ENCODE measurements at regions not wholly inside any gene's neighbourhood (a gene's known extent, or its start where the extent isn't known, plus 50 kb on each side); places are given as distances from the start of the nearest gene placed in this dataset.

GRCh38 chr17:6348891-6349290 is 86.0 kb downstream of the AIPL1 start:
- ATAC-seq: no peak
- no peak for TF ChIP-seq TOX (CRISPR knock-in tag; IDR thresholded peaks at IDR 0.05; ENCODE audit: borderline replicate concordance)
- TF ChIP-seq OSR1 (CRISPR knock-in tag; IDR thresholded peaks at IDR 0.05): no peak
- TF ChIP-seq PPARA (CRISPR knock-in tag; IDR thresholded peaks at IDR 0.05; ENCODE audit: borderline replicate concordance): no peak
- TF ChIP-seq ZC3H10 (CRISPR knock-in tag; IDR thresholded peaks at IDR 0.05): no peak
- no peak for TF ChIP-seq RARB (CRISPR knock-in tag; IDR thresholded peaks at IDR 0.05)
- no peak for TF ChIP-seq POU6F1 (CRISPR knock-in tag; IDR thresholded peaks at IDR 0.05; ENCODE audit: borderline replicate concordance, low read depth)
- TF ChIP-seq BACH2 (CRISPR knock-in tag; IDR thresholded peaks at IDR 0.05; ENCODE audit: borderline replicate concordance): no peak

- TF ChIP-seq ZNF70 (CRISPR knock-in tag; IDR thresholded peaks at IDR 0.05): no peak
- TF ChIP-seq ESRRG (CRISPR knock-in tag; IDR thresholded peaks at IDR 0.05): no peak
- no peak for TF ChIP-seq ZNF8 (CRISPR knock-in tag; IDR thresholded peaks at IDR 0.05)
- TF ChIP-seq ZNF565 (CRISPR knock-in tag; conservative IDR thresholded peaks at IDR 0.05; ENCODE audit: low read depth): no peak
- TF ChIP-seq PPARA (CRISPR knock-in tag; IDR thresholded peaks at IDR 0.05; ENCODE audit: borderline replicate concordance): no peak
- no peak for ATAC-seq
These were observed 87.1 kb downstream of the AIPL1 start for GRCh38 chr17:6347776-6348175.

- TF ChIP-seq BACH2 (CRISPR knock-in tag; IDR thresholded peaks at IDR 0.05; ENCODE audit: borderline replicate concordance) (no peak), ESRRG (CRISPR knock-in tag; IDR thresholded peaks at IDR 0.05) (no peak)
- no peak for ATAC-seq
These were observed 87.9 kb downstream of the AIPL1 start for GRCh38 chr17:6346986-6347385.

- no peak for TF ChIP-seq TSHZ2 (CRISPR knock-in tag; IDR thresholded peaks at IDR 0.05)
- no peak for TF ChIP-seq TOX (CRISPR knock-in tag; IDR thresholded peaks at IDR 0.05; ENCODE audit: borderline replicate concordance)
- no peak for TF ChIP-seq CSRNP3 (CRISPR knock-in tag; IDR thresholded peaks at IDR 0.05)
- no peak for TF ChIP-seq CSDC2 (CRISPR knock-in tag; IDR thresholded peaks at IDR 0.05)
- no peak for TF ChIP-seq ESRRG (CRISPR knock-in tag; IDR thresholded peaks at IDR 0.05)
- TF ChIP-seq ZFP30 (CRISPR knock-in tag; IDR thresholded peaks at IDR 0.05): no peak
- no peak for TF ChIP-seq SNAI2 (CRISPR knock-in tag; IDR thresholded peaks at IDR 0.05)
- no peak for TF ChIP-seq POU6F1 (CRISPR knock-in tag; IDR thresholded peaks at IDR 0.05; ENCODE audit: borderline replicate concordance, low read depth)
- no peak for TF ChIP-seq ZNF70 (CRISPR knock-in tag; IDR thresholded peaks at IDR 0.05)
- no peak for ATAC-seq
These were observed 88.7 kb downstream of the AIPL1 start for GRCh38 chr17:6346156-6346786.

GRCh38 chr17:6343736-6344135 is 91.2 kb downstream of the AIPL1 start:
- no peak for ATAC-seq
- TF ChIP-seq CREB5 (CRISPR knock-in tag; IDR thresholded peaks at IDR 0.05; ENCODE audit: low read depth) (no peak), PPARA (CRISPR knock-in tag; IDR thresholded peaks at IDR 0.05; ENCODE audit: borderline replicate concordance) (no peak), TCF4 (CRISPR knock-in tag; IDR thresholded peaks at IDR 0.05; ENCODE audit: borderline replicate concordance) (no peak), PATZ1 (CRISPR knock-in tag; IDR thresholded peaks at IDR 0.05; ENCODE audit: borderline replicate concordance) (no peak), BACH2 (CRISPR knock-in tag; IDR thresholded peaks at IDR 0.05; ENCODE audit: borderline replicate concordance) (no peak), ESRRG (CRISPR knock-in tag; IDR thresholded peaks at IDR 0.05) (no peak), ISL1 (CRISPR knock-in tag; IDR thresholded peaks at IDR 0.05) (no peak), CSDC2 (CRISPR knock-in tag; IDR thresholded peaks at IDR 0.05) (no peak), OSR1 (CRISPR knock-in tag; IDR thresholded peaks at IDR 0.05) (no peak), ZFP3 (CRISPR knock-in tag; IDR thresholded peaks at IDR 0.05) (no peak)

Data from SK-N-SH treated with all-trans-retinoic acid at 6 μM for 48 hours (cell line).